ENCODE measurements at regions not wholly inside any gene's neighbourhood (a gene's known extent, or its start where the extent isn't known, plus 50 kb on each side); places are given as distances from the start of the nearest gene placed in this dataset.

DNA sequence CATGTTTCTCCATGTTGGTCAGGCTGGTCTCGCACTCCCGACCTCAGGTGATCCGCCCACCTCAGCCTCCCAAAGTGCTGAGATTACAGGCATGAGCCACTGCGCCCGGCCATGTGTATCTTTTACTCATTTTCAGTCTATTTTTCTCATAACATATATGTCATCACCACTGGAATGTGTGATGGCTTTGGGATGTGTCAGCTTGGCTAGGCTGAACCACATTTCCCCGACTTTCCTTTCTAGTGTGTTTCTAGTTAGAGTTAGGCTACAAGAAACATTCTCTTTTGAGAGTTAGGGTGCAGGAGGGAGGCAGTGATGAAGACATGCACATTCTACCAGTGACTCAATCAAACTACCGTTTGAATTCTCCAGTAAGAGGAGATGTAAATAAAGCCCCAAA lies 444.9 kb upstream of the THBS1 start:
- TF ChIP-seq CTCF (IDR thresholded peaks at IDR 0.05; ENCODE audit: low read length) (no peak), EZH2phosphoT487 (IDR thresholded peaks at IDR 0.05; ENCODE audit: low read length) (no peak), EZH2 (optimal IDR thresholded peaks at IDR 0.05; ENCODE audit: low read depth, low read length) (no peak)

All from MM.1S (cell line).